GM23338 (cell line): ENCODE measurements at regions not wholly inside any gene's neighbourhood (a gene's known extent, or its start where the extent isn't known, plus 50 kb on each side); places are given as distances from the start of the nearest gene placed in this dataset.

ENCODE experiments used
- ATAC-seq: fragments of 200-7000 bp; cut with Tn5 transposase; 3 replicates; pipeline ENCODE4 v1.9.1; 2020
- DNase-seq: peaks from one replicate; pipeline ENCODE4 v3.0.0-alpha.2; 2015; ENCODE audit warnings: low spot score
- H2AFZ ChIP-seq: fragments of 200-600 bp; sonication (generic); 2 replicates; pipeline ENCODE4 v1.8.0; 2016; ENCODE audit warnings: antibody characterized with exemption, mild to moderate bottlenecking, moderate library complexity
- H3F3A ChIP-seq: fragments of 200-600 bp; sonication (generic); replicated peaks from 2 replicates; pipeline ENCODE4 v1.8.0; 2017; ENCODE audit warnings: antibody characterized with exemption, mixed run types, low read depth
- H3K27ac ChIP-seq: fragments of 200-600 bp; sonication (generic); 2 replicates; pipeline ENCODE4 v1.6.1; 2016; ENCODE audit warnings: low read depth
- H3K27me3 ChIP-seq: fragments of 200-600 bp; sonication (generic); 2 replicates; pipeline ENCODE4 v1.8.0; 2016; ENCODE audit warnings: mild to moderate bottlenecking, mixed run types, moderate library complexity; ENCODE audit not compliant: insufficient read depth
- H3K36me3 ChIP-seq: fragments of 200-600 bp; sonication (generic); 2 replicates; pipeline ENCODE4 v1.8.0; 2016; ENCODE audit warnings: mild to moderate bottlenecking; ENCODE audit not compliant: insufficient read depth
- H3K4me1 ChIP-seq: fragments of 200-600 bp; sonication (generic); 2 replicates; pipeline ENCODE4 v1.8.0; 2016; ENCODE audit warnings: mild to moderate bottlenecking, moderate library complexity; ENCODE audit not compliant: insufficient read depth
- H3K4me2 ChIP-seq: fragments of 200-600 bp; sonication (generic); 2 replicates; pipeline ENCODE4 v1.7.1; 2017; ENCODE audit warnings: mixed run types
- H3K4me3 ChIP-seq: fragments of 200-600 bp; sonication (generic); 2 replicates; pipeline ENCODE4 v1.6.1; 2016; ENCODE audit warnings: mixed run types
- H3K79me2 ChIP-seq: fragments of 200-600 bp; sonication (generic); replicated peaks from 2 replicates; pipeline ENCODE4 v1.8.0; 2017; ENCODE audit warnings: mild to moderate bottlenecking; ENCODE audit not compliant: insufficient read depth
- H3K9me2 ChIP-seq: fragments of 200-600 bp; sonication (generic); 2 replicates; pipeline ENCODE4 v1.8.0; 2017; ENCODE audit not compliant: insufficient read depth
- H4K20me1 ChIP-seq: fragments of 200-600 bp; sonication (generic); replicated peaks from 2 replicates; pipeline ENCODE4 v1.8.0; 2017; ENCODE audit warnings: mild to moderate bottlenecking; ENCODE audit not compliant: insufficient read depth
- H3K27ac Mint-ChIP-seq: 2 replicates; pipeline ENCODE4 v1.8.0; 2020; ENCODE audit warnings: inconsistent platforms, mild to moderate bottlenecking, moderate library complexity, mixed read lengths
- H3K27me3 Mint-ChIP-seq: 3 replicates; pipeline ENCODE4 v1.8.0; 2022; ENCODE audit warnings: low read depth, mild to moderate bottlenecking, moderate library complexity, mixed read lengths, inconsistent platforms; ENCODE audit not compliant: insufficient read depth, poor library complexity
- H3K36me3 Mint-ChIP-seq: 3 replicates; pipeline ENCODE4 v1.8.0; 2021; ENCODE audit warnings: low read depth, mild to moderate bottlenecking, inconsistent platforms, moderate library complexity, mixed read lengths
- H3K4me1 Mint-ChIP-seq: 3 replicates; pipeline ENCODE4 v1.8.0; 2020; ENCODE audit warnings: mild to moderate bottlenecking, inconsistent platforms, mixed read lengths
- H3K4me3 Mint-ChIP-seq: 3 replicates; pipeline ENCODE4 v1.8.0; 2021; ENCODE audit warnings: moderate library complexity, mild to moderate bottlenecking, inconsistent platforms, mixed read lengths
- H3K9me3 Mint-ChIP-seq: 3 replicates; pipeline ENCODE4 v1.8.0; 2020; ENCODE audit warnings: moderate library complexity, mild to moderate bottlenecking, inconsistent platforms, mixed read lengths
- CTCF ChIP-seq, 2 experiments: fragments of 200-600 bp in 1 of 2; sonication (generic) in 1 of 2; conservative IDR thresholded peaks; 2 replicates each; pipeline versions ENCODE4 v1.5.1 to v1.6.1; 2016 to 2017; ENCODE audit warnings: antibody characterized with exemption in 2 of 2, low read depth in 2 of 2, mild to moderate bottlenecking in 2 of 2, moderate library complexity in 1 of 2
- ETS1 ChIP-seq: IDR thresholded peaks from 2 replicates; pipeline ENCODE4 v1.6.1; 2016; ENCODE audit warnings: antibody characterized with exemption
- EZH2 ChIP-seq: fragments of 200-600 bp; sonication (generic); IDR thresholded peaks from one replicate; pipeline ENCODE4 v1.8.0; 2017; ENCODE audit warnings: antibody characterized with exemption, mild to moderate bottlenecking, low read depth; ENCODE audit not compliant: unreplicated experiment
- EZH2phosphoT487 ChIP-seq: fragments of 200-600 bp; sonication (generic); IDR thresholded peaks from one replicate; pipeline ENCODE4 v1.8.1; 2018; ENCODE audit warnings: antibody characterized with exemption; ENCODE audit not compliant: unreplicated experiment
- JUNB ChIP-seq: IDR thresholded peaks from one replicate; pipeline ENCODE4 v1.6.1; 2016; ENCODE audit warnings: antibody characterized with exemption; ENCODE audit not compliant: unreplicated experiment
- NANOG ChIP-seq: IDR thresholded peaks from 2 replicates; pipeline ENCODE4 v1.6.1; 2016; ENCODE audit warnings: antibody characterized with exemption, borderline replicate concordance
- POLR2AphosphoS5 ChIP-seq: IDR thresholded peaks from 2 replicates; pipeline ENCODE4 v1.6.1; 2016; ENCODE audit warnings: antibody characterized with exemption, low read depth
- REST ChIP-seq: IDR thresholded peaks from one replicate; pipeline ENCODE4 v1.6.1; 2018; ENCODE audit warnings: antibody characterized with exemption; ENCODE audit not compliant: unreplicated experiment
- STAT1 ChIP-seq: IDR thresholded peaks from one replicate; pipeline ENCODE4 v1.6.1; 2016; ENCODE audit warnings: antibody characterized with exemption; ENCODE audit not compliant: unreplicated experiment
- ZNF114 ChIP-seq: fragments of 250-450 bp; sonication (Bioruptor Pico); IDR thresholded peaks from 2 replicates; pipeline ENCODE4 v1.5.0; 2020; ENCODE audit warnings: mild to moderate bottlenecking, moderate library complexity
- ZNF331 ChIP-seq: fragments of 250-450 bp; sonication (Bioruptor Pico); IDR thresholded peaks from 2 replicates; pipeline ENCODE4 v1.5.0; 2020; ENCODE audit warnings: low read depth, mild to moderate bottlenecking, moderate library complexity
- ZNF462 ChIP-seq: fragments of 250-450 bp; sonication (Bioruptor Pico); IDR thresholded peaks from 2 replicates; pipeline ENCODE4 v1.5.0; 2020; ENCODE audit warnings: mild to moderate bottlenecking, moderate library complexity

GRCh38 chr1:213444224-213444623, 393.2 kb downstream of the RPS6KC1 start:
- peaks cover 4% of the 10 kb centered on the region; the same call in 1 of the 2 replicates for H3K9me2 ChIP-seq
- no peaks in the 10 kb centered on the region for H3K27me3 ChIP-seq
- H2AFZ ChIP-seq = no peak overlapping the region
- H3K36me3 Mint-ChIP-seq = no peaks in the 10 kb centered on the region
- no peaks in the 10 kb centered on the region for H3K36me3 ChIP-seq
- H3K4me3 ChIP-seq = no peak overlapping the region
- H3F3A ChIP-seq = no peaks in the 10 kb centered on the region
- H3K4me3 Mint-ChIP-seq = no peak overlapping the region
- TF ChIP-seq EZH2 (no peak), NANOG (no peak), ZNF331 (CRISPR knock-in tag) (no peak), POLR2AphosphoS5 (no peak), EZH2phosphoT487 (no peak), ZNF462 (CRISPR knock-in tag) (no peak), ZNF114 (no peak), JUNB (no peak), STAT1 (no peak), REST (no peak), CTCF (conservative IDR thresholded peaks at IDR 0.05; ENCODE audit: low read depth in 2 of 2) (no peak), ETS1 (no peak)
- no peak overlapping the region for H3K27ac Mint-ChIP-seq
- peaks cover 3% of the 10 kb centered on the region for H3K4me1 Mint-ChIP-seq
- peaks cover 4% of the 10 kb centered on the region for H3K27me3 Mint-ChIP-seq
- H4K20me1 ChIP-seq = no peaks in the 10 kb centered on the region
- 0 out of 3 replicates have a peak, but pooled peaks cover 2% of the 10 kb centered on the region for H3K9me3 Mint-ChIP-seq
- H3K27ac ChIP-seq = no peak overlapping the region
- DNase-seq (no peak), ATAC-seq (no peak)
- no peaks in the 10 kb centered on the region for H3K79me2 ChIP-seq
- H3K4me1 ChIP-seq = no peaks in the 10 kb centered on the region
- H3K4me2 ChIP-seq = no peak overlapping the region
